ENCODE measurements at regions not wholly inside any gene's neighbourhood (a gene's known extent, or its start where the extent isn't known, plus 50 kb on each side); places are given as distances from the start of the nearest gene placed in this dataset.

GRCh38 chr1:218754477-218754876 lies 409.3 kb downstream of the TGFB2 start:
- DNase-seq (ENCODE audit: low read depth in 2 of 2, low spot score in 1 of 2), result no peak

GRCh38 chr1:218755128-218755527 lies 410.0 kb downstream of the TGFB2 start:
- DNase-seq (ENCODE audit: low read depth in 2 of 2, low spot score in 1 of 2), result no peak

GRCh38 chr1:218759795-218760194 lies 413.9 kb upstream of the LYPLAL1 start:
- no peak for DNase-seq (ENCODE audit: low read depth in 2 of 2, low spot score in 1 of 2)

GRCh38 chr1:218760601-218761570 lies 412.8 kb upstream of the LYPLAL1 start:
- DNase-seq (ENCODE audit: low read depth in 2 of 2, low spot score in 1 of 2), result no peak

GRCh38 chr1:218763538-218763937 lies 410.1 kb upstream of the LYPLAL1 start:
- no peak for DNase-seq (ENCODE audit: low read depth in 2 of 2, low spot score in 1 of 2)

GRCh38 chr1:218765753-218766152 lies 407.9 kb upstream of the LYPLAL1 start:
- DNase-seq (ENCODE audit: low read depth in 2 of 2, low spot score in 1 of 2), result no peak

- no peak for DNase-seq (ENCODE audit: low read depth in 2 of 2, low spot score in 1 of 2)
Measured at GRCh38 chr1:218771931-218772330, 401.7 kb upstream of the LYPLAL1 start.

- DNase-seq (ENCODE audit: low read depth in 2 of 2, low spot score in 1 of 2), result no peak
Measured at GRCh38 chr1:218772575-218772974, 401.1 kb upstream of the LYPLAL1 start.

- no peak for DNase-seq (ENCODE audit: low read depth in 2 of 2, low spot score in 1 of 2)
Measured at GRCh38 chr1:218775501-218776021, 398.1 kb upstream of the LYPLAL1 start.

GRCh38 chr1:218778257-218779126 lies 395.2 kb upstream of the LYPLAL1 start:
- no peak for DNase-seq (ENCODE audit: low read depth in 2 of 2, low spot score in 1 of 2)

GRCh38 chr1:218779341-218780100 lies 394.2 kb upstream of the LYPLAL1 start:
- DNase-seq (ENCODE audit: low read depth in 2 of 2, low spot score in 1 of 2), result no peak

- no peak for DNase-seq (ENCODE audit: low read depth in 2 of 2, low spot score in 1 of 2)
Measured at GRCh38 chr1:218783131-218783530, 390.5 kb upstream of the LYPLAL1 start.

- DNase-seq (ENCODE audit: low read depth in 2 of 2, low spot score in 1 of 2), result no peak
Measured at GRCh38 chr1:218783916-218784315, 389.8 kb upstream of the LYPLAL1 start.

GRCh38 chr1:218785928-218786327 lies 387.8 kb upstream of the LYPLAL1 start:
- no peak for DNase-seq (ENCODE audit: low read depth in 2 of 2, low spot score in 1 of 2)

GRCh38 chr1:218787826-218788225 lies 385.9 kb upstream of the LYPLAL1 start:
- DNase-seq (ENCODE audit: low read depth in 2 of 2, low spot score in 1 of 2), result no peak

GRCh38 chr1:218796773-218797172 lies 376.9 kb upstream of the LYPLAL1 start:
- DNase-seq (ENCODE audit: low read depth in 2 of 2, low spot score in 1 of 2), result no peak

GRCh38 chr1:218802799-218803198 lies 370.9 kb upstream of the LYPLAL1 start:
- no peak for DNase-seq (ENCODE audit: low read depth in 2 of 2, low spot score in 1 of 2)

- no peak for DNase-seq (ENCODE audit: low read depth in 2 of 2, low spot score in 1 of 2)
Measured at GRCh38 chr1:218803351-218803997, 370.2 kb upstream of the LYPLAL1 start.

- no peak for DNase-seq (ENCODE audit: low read depth in 2 of 2, low spot score in 1 of 2)
Measured at GRCh38 chr1:218804014-218804785, 369.5 kb upstream of the LYPLAL1 start.

GRCh38 chr1:218809061-218809460 lies 364.6 kb upstream of the LYPLAL1 start:
- DNase-seq (ENCODE audit: low read depth in 2 of 2, low spot score in 1 of 2), result no peak

Measured in stimulated activated CD8-positive, alpha-beta memory T cell treated with anti-CD3 and anti-CD28 coated beads, Interleukin-4, amount 100 ng/mL, for 4 hours (primary cell).